Endothelial cell of hepatic sinusoid (primary cell): ENCODE measurements at regions not wholly inside any gene's neighbourhood (a gene's known extent, or its start where the extent isn't known, plus 50 kb on each side); places are given as distances from the start of the nearest gene placed in this dataset.
"Not testable (repeated sequence)": the region's sequence is repeated elsewhere in the genome, so short reads cannot be mapped to it uniquely, and the experiment has no call there.

Experiments
- in situ Hi-C: cut with HindIII; loops from 2 replicates; pipeline ENCODE4 v1.10.0; 2017; ENCODE audit warnings: low sequenced_read_pairs

DNA sequence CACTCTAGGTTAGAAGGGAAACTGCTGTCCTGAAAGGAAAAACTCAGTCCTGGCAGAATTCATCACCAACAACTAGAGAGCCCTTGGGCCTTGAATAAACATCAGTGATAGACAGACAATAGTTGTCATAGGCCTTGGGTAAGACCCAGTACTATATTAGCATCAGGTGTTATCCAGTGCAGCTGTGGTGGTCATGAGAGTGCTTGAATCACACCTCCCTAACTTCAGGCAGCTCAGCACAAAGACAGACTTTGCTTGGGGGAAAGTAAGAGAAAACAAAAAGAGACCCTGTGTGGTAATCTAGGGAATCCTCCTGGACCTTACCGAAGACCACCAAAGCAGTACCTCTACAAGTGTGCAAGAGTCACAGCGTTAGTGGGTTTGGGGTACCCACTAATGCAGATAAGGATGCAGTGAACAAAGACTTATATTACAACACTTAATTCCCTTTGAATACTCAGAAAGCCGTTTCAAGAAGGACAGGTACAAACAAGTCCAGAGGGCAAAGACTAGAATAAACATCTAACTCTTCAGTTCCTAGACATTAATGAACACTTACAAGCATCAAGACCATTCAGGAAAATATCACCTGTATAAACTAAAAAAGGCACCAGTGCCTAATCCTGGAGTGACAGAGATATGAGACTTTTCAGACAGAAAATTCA, 332.3 kb upstream of the EPHA3 start:
- in situ Hi-C loops = no loop called here

DNA sequence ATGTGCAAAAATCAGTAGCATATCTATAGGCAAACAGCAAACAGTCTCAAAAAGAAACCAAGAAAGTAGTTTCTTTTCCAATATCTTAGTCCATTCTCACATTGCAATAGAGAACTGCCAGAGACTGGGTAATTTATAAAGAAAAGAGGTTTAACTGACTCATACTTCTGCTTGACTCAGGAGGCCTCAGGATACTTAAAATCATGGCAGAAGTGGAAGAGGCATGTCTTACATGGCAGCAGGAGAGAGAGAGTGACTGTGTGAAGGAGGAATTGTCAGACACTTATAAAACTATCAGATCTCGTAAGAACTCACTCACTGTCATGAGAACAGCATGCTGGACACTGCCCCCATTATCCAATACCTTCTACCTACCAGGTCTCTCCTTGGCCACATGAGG, 327.9 kb upstream of the EPHA3 start:
- in situ Hi-C loops = no loop called here

DNA sequence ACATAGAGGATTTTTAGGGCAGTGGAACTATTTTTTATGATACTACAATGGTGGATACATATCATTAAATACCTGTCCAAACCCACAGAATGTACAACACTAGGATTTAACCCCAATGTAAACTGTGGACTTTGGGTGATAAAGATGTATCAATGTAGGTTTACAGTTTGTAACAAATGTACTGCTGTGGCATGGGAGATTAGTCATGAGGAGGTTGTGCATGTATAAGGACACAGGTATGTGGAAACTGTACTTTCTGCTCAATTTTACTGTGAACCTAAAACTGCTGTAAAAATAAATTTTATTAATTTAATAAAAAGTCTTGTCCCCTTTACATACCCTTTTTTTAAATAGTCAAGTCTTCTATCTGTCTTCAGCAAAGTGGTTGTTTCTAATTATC, 322.5 kb upstream of the EPHA3 start:
- in situ Hi-C loops = no loop called here

DNA sequence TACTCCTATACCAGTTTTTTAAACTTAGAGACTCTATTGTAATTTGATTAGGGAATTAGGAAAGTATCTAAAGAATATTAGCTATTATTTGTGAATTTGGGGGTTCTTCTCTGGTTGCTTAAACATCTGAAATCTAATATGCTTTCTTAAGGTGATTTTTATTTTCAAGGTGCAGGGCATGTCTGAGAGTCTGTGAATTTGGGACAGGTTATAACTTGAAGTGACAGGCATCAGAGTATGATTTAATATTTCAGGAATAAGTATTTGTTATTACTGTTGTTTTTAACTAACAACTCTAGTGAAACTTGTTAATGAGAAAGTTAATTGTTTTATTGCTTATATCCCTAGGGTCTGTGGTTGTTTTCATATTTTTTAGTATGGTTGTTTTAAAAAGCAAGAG, 321.6 kb upstream of the EPHA3 start:
- in situ Hi-C loops = no loop called here

DNA sequence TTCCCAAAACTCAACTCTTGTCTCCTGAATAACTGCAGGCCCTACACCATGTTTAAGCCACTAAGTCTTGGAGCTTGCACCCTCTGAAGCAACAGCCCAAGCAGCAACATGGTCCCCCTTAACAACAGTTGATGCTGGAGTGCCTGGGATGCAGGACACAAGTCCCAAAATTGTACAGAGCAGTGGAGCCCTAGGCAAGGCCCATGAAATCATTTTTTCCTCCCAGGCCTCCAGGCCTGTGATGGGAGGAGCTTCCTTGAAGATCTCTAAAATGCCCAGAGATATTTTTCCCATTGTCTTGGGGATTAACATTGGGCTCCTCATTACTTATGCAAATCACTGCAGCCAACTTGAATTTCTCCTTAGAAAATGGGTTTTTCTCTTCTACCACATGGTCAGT, 311.9 kb upstream of the EPHA3 start:
- in situ Hi-C loops = no loop called here

DNA sequence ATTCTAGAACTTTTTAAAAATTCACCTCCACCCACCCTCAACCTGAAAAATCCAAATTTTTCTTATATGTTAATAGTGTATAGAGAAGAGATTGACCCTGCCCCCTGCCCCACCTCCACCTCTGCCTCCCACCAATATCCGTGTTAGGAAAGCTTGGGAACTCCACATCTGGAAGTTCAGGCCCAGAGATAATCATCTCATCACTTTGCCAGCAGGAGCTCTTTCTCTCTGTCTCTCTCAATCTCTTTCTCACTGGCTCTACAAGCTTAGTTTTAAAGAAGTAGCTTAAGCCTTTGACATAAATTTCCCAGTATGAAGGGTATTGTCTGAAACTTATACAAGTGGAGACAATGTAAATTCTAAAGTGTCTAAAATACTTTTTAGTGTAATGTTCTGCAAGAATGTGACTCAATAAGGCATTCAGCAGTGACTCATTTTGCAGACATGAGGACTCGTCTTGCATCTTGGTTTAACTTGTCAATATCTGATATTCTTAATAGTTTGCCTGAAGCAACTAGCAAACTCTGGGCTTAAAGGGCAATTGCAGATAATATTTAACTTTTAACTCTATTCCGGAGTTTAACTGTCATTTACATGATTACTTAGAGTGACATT, 299.8 kb upstream of the EPHA3 start:
- in situ Hi-C loops = no loop called here

DNA sequence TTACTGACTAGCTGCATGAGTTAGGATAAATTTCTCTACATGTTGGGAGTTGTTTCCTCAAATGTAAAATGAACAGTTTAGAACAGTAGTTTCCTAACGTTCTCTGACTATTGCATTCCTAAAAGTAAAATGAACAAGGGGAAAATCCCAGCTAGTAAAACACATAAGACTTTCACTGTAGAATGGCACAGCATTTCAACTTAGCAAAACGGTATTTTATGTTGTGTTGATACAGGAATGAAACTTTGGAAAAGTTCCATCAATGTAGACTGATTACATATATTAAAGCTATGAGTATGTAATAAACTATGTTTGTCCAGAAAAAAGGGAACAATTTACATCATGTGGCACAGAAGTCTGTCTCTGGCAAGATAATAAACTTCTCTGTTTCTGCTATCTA, 297.4 kb upstream of the EPHA3 start:
- in situ Hi-C loops = no loop called here

DNA sequence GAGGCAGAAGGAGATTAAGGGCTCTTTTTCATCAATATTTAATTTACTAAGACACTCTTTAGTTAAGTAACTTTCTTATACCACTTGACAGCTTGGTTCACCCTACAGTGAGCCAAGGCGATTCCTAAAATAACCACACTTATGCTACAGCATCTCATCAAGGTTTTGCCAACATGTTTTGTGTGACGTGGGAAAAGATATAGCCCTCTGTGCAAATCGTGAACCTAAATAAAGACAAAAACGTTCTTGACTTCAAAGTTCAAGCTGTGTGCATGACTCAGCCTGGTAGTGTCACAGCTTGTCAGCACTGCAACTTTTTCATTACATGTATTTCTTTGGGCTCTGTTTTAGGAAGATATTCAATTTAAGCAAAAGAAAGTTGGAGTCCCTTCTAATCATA, 297.0 kb upstream of the EPHA3 start:
- in situ Hi-C loops = no loop called here

DNA sequence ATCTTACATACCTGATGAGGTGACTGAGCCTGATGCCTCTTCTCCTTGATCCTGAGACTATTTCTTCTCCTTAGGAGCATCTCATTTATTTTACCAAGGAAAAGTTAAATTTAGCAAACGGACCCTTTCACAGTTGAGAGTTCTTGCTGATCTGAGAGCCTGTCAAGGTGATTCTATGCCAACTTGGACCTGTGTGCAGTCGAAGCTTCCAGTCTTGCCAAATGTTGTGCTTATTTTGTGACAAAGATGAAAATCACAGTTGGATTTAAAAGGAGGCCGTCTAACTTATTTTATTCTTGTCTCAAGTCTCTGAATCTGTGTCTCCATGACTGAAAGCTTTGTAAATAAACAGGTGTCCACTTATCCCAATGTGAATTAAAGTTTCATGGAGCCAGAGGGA, 296.3 kb upstream of the EPHA3 start:
- in situ Hi-C loops = no loop called here

DNA sequence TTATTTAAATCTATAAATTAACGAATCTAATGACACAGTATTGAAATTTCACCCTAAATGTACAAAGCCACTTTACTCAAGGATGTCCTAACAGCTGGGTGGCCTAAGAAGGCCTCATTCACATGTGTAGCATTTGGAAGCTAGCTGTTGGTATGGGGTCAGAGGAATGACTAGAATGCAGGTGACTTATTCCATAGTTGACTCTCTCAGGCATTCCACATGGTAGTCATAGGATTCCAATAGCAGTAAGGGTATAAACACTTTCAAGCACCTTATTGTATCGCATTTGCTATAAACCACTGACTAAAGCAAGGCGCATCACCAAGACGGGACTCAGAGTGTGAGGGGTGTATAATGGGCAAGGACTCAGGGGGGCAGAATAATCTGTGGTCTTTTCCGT, 294.8 kb upstream of the EPHA3 start:
- in situ Hi-C loops = no loop called here

DNA sequence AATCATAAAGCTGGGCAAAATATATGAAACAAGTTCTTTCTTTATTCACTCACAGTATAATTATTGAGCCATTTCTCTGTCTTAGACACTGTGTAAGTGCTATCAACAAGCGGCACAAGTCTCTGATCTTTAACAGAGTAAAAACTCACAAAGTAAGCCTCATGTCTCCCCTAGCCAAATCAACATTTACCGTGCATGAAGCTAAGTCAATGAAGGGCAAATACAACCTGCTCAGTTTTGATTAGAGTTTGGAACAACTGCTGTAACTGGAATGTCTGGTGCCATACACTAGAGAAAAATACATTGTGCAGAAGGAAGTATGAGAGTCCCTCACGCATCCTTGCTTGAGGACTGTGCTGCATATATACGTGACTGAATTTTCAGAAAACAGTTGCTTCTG, 291.0 kb upstream of the EPHA3 start:
- in situ Hi-C loops = no loop called here

DNA sequence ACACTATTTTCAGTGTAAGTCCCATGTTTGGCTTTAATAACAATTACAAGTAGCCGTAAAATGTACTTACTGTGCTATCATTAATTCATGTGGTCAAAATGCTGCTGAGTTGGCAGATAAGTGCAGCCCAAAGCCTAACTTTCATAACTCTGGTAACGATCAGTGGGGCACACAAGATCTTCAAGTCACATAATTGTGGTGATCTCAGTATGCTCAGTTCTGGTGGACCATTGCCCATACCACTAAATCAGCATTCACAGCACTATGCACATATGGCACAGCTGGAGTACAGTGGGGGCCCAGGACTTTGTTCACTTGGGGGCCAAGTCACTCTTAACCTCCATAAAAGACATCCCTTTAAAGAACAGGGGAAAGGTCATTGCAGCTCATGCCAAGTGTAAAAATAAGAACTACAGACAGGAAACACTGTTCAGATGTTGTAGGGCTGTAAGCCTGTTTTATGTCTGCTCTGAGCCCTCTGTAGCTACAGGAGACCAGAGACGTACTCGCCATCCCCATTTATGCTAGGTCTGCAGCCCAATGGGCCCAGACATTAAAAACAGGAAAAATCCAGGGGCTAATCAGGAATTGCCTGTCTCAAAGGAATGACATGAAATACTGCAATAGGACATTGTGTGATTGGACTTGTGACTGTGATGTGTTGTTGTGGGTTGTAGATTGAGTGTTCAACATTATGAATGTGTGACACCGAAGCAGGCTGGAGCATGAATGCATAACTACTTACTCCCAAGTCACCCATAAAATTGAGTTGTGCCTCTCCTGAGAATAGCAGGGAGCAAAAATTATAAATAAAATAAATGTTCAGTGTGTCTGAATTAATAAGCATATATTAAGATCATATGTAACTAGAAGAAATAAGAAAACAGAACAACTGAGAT, 282.5 kb upstream of the EPHA3 start:
- in situ Hi-C loops = no loop called here

DNA sequence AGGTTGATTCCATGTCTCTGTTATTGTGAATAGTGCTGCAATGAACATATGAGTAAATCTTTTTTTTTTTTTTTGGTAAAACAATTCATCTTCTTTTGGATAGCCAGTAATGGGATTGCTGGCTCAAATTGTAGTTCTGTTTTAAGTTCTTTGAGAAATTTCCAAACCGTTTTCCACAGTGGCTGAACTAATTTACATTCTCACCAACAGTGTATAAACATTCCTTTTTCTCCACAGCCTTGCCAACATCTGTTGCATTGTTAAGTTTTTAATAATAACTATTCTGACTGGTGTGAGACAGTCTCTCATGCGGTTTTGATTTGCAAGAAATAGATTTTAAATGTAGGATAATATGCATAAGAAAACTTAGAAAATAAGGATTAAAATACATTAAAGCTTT, 279.0 kb upstream of the EPHA3 start:
- in situ Hi-C loops = no loop called here

DNA sequence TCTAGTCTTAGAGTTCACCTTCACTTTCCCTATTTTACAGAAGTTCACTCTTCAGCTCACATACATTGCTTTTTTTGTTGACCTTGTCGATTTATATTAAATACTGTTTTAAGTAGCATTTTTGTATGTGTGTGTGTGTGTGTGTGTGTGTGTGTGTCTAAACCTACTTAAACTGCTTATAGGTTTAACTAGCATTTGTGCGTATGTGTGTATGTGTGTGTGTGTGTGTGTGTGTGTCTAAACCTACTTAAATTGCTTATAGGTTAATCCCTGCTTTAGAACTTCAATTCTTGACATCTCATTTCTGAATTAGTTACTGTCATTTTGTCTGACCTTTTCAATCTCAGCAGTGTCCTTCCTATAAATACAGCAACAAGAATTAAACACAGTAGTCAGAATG, 254.8 kb upstream of the EPHA3 start:
- in situ Hi-C loops = no loop called here

DNA sequence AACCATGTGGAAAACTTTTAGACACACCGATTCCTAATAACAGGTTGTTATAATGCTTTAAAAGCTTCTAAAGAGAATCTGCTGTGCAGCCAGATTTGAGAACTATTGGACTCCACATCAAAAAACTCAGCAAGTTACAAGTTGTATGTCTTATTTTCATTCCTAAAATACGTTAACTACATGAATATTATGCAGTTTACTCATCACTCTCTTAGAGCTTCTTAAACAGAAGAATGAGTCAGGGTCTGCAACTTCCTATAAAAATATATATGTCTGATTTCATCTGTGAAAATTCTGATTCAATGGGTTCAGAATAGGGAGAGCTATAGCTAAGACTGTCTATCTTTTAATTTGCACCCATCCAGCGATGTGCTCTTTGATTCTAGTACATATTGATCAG, 244.2 kb upstream of the EPHA3 start:
- in situ Hi-C loops = no loop called here

DNA sequence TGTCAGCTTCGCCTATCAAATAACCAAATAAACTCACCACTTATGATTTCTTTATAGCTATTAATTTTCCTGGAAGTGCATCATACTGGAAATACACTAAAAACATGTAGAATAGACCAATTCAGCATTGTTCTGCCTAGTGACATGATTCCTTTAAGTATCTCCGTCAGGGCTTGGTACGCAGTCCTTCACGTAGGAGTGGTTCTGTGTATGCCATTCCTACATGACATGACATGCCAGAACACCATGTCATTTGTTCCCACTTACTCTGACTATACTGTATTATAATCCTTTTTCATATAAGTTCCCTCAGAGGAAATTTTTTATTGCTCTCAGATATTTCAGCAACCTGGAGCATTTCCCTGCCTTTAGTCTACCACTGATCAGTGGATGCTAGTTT, 230.7 kb upstream of the EPHA3 start:
- in situ Hi-C loops = no loop called here

DNA sequence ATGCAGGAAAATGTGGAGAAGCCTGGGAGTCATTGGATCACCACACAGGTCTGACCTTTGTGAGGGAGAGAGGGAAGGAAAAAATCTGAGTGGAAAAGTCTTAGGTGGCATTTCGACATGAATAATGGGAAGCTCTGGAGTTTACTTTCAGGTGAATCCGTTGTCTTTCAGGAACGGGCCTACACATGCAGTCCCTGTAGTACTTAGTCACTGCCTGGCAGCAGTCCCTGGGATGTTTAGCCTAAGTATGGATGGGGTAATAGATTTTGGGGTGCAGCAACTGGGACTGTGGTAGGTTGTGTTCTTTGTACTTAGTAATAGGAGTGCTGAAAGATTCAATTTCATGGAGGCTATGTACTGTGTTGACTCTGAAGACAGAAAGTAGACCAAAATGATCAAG, 227.5 kb upstream of the EPHA3 start:
- in situ Hi-C loops = no loop called here

DNA sequence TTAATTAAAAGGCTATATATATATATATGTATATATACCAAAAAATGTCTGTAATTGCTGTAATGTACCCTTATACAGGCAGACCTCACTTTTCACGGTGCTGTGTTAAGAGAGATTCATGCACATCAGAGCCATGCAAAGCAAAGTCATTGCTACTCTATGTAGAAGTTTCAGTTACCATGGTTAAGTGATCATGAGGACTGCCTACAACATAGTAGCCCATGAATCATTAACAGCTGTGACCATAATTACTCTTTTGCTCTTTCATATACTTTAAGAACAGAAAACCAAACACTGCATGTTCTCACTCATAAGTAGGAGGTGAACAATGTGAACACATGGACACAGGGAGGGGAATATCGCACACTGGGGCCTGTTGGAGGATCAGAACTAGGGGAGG, 225.3 kb upstream of the EPHA3 start:
- in situ Hi-C loops = no loop called here

DNA sequence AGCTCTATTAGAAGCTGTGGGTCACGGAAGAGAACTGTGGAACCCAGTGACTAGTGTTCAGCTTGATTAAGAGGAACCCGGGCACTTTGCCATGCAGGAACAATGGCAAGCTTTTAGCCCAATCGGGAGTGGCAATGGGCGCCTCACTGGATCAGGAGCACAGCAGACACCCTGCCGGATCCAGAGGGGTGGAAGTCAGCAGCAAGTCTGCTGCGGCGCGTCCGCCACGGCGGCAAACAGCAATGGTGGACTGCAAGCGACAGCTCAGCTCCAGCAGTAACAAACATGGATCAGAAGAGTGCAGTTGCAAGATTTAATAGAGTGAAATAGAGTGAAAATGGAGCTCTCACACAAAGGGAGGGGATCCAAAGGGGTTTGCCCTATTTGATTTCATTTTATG, 220.8 kb upstream of the EPHA3 start:
- in situ Hi-C loops = not testable (repeated sequence)

DNA sequence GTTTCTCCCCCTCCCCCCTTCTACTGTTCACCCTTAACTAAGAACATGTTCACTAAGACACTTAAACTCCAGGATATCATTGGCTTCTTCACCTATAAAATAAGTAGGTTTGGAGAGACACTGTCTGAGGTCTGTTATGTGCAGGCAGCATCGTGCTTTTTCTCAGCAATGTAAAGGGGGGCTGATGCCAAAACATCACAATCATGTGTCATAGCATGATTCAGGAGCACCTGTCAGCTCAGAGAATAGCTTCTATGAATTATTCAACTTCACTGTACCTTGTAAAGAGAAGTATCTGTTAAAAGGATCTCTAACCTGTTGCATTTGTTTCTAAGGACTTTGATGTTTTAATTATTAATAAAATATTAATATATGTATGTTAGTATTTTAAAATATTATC, 211.4 kb upstream of the EPHA3 start:
- in situ Hi-C loops = no loop called here

DNA sequence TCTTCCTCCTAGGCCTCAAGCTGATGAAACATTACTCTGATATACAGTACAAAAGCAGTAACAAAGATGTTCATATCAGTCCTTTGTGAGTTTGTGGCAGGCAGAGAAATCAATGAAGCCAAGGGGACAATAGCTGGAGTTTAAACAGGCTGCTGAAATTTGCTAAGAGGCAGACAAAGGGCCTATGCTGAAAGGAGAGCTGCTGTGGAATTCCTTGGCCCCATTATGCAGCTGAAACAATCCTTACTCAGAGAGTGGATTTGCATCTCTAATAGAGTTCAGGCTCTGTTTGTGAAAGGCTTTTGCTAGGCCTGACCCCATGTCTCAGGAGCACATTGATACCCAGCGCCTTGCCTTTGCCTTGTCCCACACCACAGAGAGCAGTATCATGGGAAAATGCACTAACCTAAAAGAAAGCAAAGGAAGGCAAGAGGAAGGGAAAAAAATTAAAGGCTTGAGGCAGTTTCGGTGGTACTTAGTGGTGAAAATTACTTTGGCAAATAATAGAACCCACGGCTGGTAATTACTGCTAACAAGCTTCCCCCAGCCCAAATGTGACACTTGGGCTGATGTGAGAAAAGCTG, 195.0 kb upstream of the EPHA3 start:
- in situ Hi-C loops = no loop called here

DNA sequence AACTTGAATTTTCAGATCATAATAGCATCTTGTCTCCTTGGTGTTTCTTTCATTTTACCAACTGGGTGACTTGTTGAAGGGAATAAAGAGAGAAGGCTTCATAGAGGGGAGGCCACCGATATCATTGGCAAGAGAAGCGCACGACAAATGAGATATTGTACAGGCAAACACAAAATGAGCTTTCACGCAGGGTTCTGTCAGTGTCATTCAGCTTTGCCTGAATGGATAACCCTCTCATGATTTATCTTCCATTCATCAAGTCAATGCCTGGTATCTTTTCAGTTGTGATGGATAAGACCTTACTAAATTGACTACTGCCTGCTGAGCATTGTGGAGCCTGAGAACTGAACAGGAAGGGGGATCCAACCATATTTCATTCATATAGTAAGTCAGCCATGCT, 188.6 kb upstream of the EPHA3 start:
- in situ Hi-C loops = no loop called here
